RWPE2 (cell line): ENCODE measurements at regions not wholly inside any gene's neighbourhood (a gene's known extent, or its start where the extent isn't known, plus 50 kb on each side); places are given as distances from the start of the nearest gene placed in this dataset.

Source experiments
- ATAC-seq: fragments of 200-7000 bp; cut with Tn5 transposase; 3 replicates; pipeline ENCODE4 v1.9.1; 2021; ENCODE audit warnings: low read depth
- DNase-seq: peaks from one replicate; pipeline ENCODE4 v3.0.0-alpha.2; 2020; ENCODE audit warnings: low spot score
- H3K27ac ChIP-seq: fragments of 450-650 bp; 2 replicates; pipeline ENCODE4 v1.5.1; 2017; ENCODE audit warnings: mild to moderate bottlenecking; ENCODE audit not compliant: poor library complexity, severe bottlenecking
- H3K27me3 ChIP-seq: fragments of 250-450 bp; sonication (Bioruptor Pico); 2 replicates; pipeline ENCODE4 v1.5.1; 2021; ENCODE audit warnings: mild to moderate bottlenecking, moderate library complexity; ENCODE audit not compliant: insufficient read depth, poor library complexity, severe bottlenecking
- H3K36me3 ChIP-seq: fragments of 250-450 bp; sonication (Bioruptor Pico); 2 replicates; pipeline ENCODE4 v1.5.1; 2020; ENCODE audit warnings: low read depth, mild to moderate bottlenecking, moderate library complexity
- H3K4me1 ChIP-seq: fragments of 250-450 bp; sonication (Bioruptor Pico); 2 replicates; pipeline ENCODE4 v1.5.1; 2021; ENCODE audit warnings: mild to moderate bottlenecking, moderate library complexity; ENCODE audit not compliant: insufficient read depth, poor library complexity, severe bottlenecking
- H3K4me3 ChIP-seq: fragments of 250-450 bp; sonication (Bioruptor Pico); 2 replicates; pipeline ENCODE4 v1.5.1; 2021; ENCODE audit warnings: mild to moderate bottlenecking, moderate library complexity; ENCODE audit not compliant: severe bottlenecking
- H3K9me3 ChIP-seq: fragments of 250-450 bp; sonication (Bioruptor Pico); 2 replicates; pipeline ENCODE4 v1.5.1; 2021; ENCODE audit warnings: mild to moderate bottlenecking, moderate library complexity; ENCODE audit not compliant: severe bottlenecking
- TF ChIP-seq, protein P1 (sequence below): fragments of 450-650 bp; IDR thresholded peaks from one replicate; pipeline ENCODE4 v1.5.1; 2017; ENCODE audit warnings: mild to moderate bottlenecking, moderate library complexity; ENCODE audit not compliant: poor library complexity, severe bottlenecking

DNA sequence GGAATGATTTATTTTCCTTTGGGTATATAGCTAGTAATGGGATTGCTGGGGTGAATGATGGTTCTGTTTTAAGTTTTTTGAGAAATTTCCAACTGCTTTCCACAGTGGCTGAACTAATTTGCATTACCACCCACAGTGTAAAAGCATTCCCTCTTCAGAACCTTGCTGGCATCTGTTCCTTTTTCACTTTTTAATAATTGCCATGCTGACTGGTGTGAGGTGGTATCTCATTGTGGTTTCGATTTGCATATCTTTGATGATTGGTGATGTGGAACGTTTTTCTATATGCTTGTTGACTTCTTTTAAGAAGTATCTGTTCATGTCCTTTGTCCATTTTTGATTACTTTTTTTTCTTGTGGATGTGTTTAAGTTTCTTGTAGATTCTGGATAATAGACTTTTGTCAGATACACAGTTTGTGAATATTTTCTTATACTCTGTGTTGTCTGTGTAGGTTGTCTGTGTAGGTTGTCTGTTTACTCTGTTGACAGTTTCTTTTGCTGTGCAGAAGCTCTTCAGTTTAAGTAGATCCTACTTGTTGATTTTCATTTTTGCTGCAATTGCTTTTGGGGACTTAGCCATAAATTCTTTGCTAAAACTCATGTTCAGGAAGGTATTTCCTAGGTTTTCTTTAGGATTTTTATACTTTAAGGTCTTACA is 291.8 kb upstream of the DDI1 start:
- no peaks in the 10 kb centered on the region for H3K9me3 ChIP-seq
- no peak for ATAC-seq

DNA sequence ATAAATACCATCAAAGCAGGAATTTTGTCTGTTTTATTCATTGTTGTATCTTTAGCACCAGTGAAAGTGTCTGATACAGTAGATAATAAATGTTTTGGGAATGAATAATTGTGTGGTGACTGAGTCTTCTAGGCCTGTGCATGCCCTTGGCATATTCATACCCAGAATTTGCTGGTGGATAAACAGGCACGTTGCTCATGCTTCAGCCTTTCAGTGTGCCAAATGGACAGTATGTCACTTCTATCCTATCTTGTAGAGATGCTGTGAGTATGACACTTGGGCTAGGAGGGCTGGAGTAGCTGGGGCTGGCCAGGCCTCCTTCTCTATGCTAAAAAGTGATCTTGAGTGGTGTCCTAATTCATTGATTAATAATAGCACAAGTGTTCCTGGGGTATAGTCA is 287.3 kb upstream of the DDI1 start:
- Histone ChIP-seq H3K4me1 (no peaks in the 10 kb centered on the region), H3K36me3 (no peaks in the 10 kb centered on the region), H3K27ac (no peak overlapping the region), H3K4me3 (no peak overlapping the region), H3K9me3 (no peaks in the 10 kb centered on the region), H3K27me3 (no peaks in the 10 kb centered on the region)
- TF ChIP-seq, protein P1, sequence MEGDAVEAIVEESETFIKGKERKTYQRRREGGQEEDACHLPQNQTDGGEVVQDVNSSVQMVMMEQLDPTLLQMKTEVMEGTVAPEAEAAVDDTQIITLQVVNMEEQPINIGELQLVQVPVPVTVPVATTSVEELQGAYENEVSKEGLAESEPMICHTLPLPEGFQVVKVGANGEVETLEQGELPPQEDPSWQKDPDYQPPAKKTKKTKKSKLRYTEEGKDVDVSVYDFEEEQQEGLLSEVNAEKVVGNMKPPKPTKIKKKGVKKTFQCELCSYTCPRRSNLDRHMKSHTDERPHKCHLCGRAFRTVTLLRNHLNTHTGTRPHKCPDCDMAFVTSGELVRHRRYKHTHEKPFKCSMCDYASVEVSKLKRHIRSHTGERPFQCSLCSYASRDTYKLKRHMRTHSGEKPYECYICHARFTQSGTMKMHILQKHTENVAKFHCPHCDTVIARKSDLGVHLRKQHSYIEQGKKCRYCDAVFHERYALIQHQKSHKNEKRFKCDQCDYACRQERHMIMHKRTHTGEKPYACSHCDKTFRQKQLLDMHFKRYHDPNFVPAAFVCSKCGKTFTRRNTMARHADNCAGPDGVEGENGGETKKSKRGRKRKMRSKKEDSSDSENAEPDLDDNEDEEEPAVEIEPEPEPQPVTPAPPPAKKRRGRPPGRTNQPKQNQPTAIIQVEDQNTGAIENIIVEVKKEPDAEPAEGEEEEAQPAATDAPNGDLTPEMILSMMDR: no peak
- ATAC-seq (no peak), DNase-seq (no peak)

More for the DNA sequence above, 291.8 kb upstream of the DDI1 start:
- no peaks in the 10 kb centered on the region for H3K36me3 ChIP-seq
- no peaks in the 10 kb centered on the region for H3K27me3 ChIP-seq
- no peak overlapping the region for H3K27ac ChIP-seq
- DNase-seq: no peak
- no peak overlapping the region for H3K4me3 ChIP-seq
- TF ChIP-seq, protein P1: no peak
- no peaks in the 10 kb centered on the region for H3K4me1 ChIP-seq

DNA sequence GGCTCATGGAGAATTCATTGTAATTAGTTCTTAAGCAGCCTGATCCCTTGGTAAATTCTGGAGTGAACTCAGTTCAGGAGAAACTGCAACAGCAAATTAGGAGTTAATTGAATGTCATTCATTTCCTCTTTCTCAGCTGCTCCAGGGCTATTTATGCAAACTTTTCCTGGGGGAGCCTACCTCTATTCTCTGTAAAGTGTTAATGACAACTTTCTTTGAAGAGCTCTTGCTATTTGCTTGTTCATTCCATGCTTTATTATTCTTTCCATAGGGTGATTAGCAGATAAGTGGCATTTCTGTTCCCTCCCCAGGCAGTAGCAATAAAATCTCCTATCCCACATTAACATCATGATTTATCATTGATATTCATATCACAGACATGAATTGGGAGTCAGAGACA is 267.6 kb upstream of the DDI1 start:
- no peaks in the 10 kb centered on the region for H3K4me1 ChIP-seq
- H3K27ac ChIP-seq: no peak overlapping the region
- no peak for ATAC-seq
- no peaks in the 10 kb centered on the region for H3K36me3 ChIP-seq
- no peaks in the 10 kb centered on the region for H3K9me3 ChIP-seq
- H3K4me3 ChIP-seq: no peak overlapping the region
- TF ChIP-seq, protein P1: no peak
- H3K27me3 ChIP-seq: no peaks in the 10 kb centered on the region
- no peak for DNase-seq

DNA sequence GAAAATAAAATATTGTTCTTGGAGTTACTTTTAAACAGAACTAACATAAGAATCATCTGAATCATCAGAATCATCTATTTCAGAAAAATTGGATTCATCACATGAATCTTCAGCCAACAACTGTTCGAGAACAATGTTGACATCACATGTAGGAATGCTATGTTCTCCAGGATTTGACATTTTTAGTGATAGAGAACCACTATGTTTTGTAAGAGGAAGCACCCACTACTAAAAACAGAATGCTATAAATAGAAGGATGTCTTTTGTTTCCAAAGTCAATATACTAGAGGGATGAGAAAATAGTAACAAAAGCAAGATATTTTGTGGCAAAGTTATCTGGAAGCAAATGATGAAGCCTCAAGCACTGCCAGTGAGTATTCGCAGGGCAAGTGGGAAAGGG is 263.4 kb upstream of the DDI1 start:
- Histone ChIP-seq H3K27me3 (no peaks in the 10 kb centered on the region), H3K27ac (no peak overlapping the region), H3K4me1 (no peaks in the 10 kb centered on the region), H3K4me3 (no peak overlapping the region), H3K36me3 (no peaks in the 10 kb centered on the region), H3K9me3 (no peaks in the 10 kb centered on the region)
- TF ChIP-seq, protein P1: no peak
- ATAC-seq (no peak), DNase-seq (no peak)

DNA sequence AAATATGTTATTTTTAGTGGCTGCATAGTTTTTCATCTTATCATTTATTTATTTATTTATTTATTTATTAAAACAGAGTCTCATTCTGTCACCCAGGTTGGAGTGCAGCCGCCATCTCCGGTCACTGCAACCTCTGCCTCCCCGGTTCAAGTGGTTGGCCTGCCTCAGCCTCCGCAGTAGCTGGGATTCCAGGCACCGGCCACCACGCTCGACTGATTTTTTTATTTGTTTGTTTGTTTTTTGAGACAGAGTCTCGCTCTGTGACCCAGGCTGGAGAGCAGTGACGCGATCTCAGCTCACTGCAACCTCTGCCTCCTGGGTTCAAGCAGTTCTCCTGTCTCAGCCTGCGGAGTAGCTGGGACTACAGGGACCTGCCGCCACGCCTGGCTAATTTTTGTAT is 262.9 kb upstream of the DDI1 start:
- no peaks in the 10 kb centered on the region for H3K27me3 ChIP-seq
- no peaks in the 10 kb centered on the region for H3K36me3 ChIP-seq
- H3K4me3 ChIP-seq: no peak overlapping the region
- no peaks in the 10 kb centered on the region for H3K9me3 ChIP-seq
- TF ChIP-seq, protein P1: no peak
- H3K4me1 ChIP-seq: peaks cover 1% of the 10 kb centered on the region
- ATAC-seq (no peak), DNase-seq (no peak)
- H3K27ac ChIP-seq: no peak overlapping the region
